ENCODE measurements at regions not wholly inside any gene's neighbourhood (a gene's known extent, or its start where the extent isn't known, plus 50 kb on each side); places are given as distances from the start of the nearest gene placed in this dataset.

- no peak overlapping the region for H2AFZ ChIP-seq (ENCODE audit: low read depth, low read length)
- WGBS (ENCODE audit: insufficient coverage, low coverage, missing lambda C conversion rate), result 3% methylated on average over 5 of the region's 5 CpGs
- H4K20me1 ChIP-seq (replicated peaks; ENCODE audit: control insufficient read depth, insufficient read depth, low read length), result no peaks in the 10 kb centered on the region
- H3K4me1 ChIP-seq (replicated peaks in 1 of 2; ENCODE audit: control insufficient read depth in 2 of 2, insufficient read depth in 2 of 2, low read length in 2 of 2), result no peaks in the 10 kb centered on the region; a peak in 1 of 5 replicates
- ChIA-PET POLR2A (no interaction called here), CTCF (ENCODE audit: low intra/inter-chr PET ratio) (no interaction called here)
- H3K36me3 ChIP-seq (ENCODE audit: control insufficient read depth, insufficient read depth, low read length), result no peaks in the 10 kb centered on the region
- H3K4me3 ChIP-seq, result no peak overlapping the region
- TF ChIP-seq HDAC2 (IDR thresholded peaks at IDR 0.05) (no peak), ETS1 (conservative IDR thresholded peaks at IDR 0.05; ENCODE audit: control insufficient read depth, low read depth, low read length) (no peak), TGIF2 (CRISPR knock-in tag; IDR thresholded peaks at IDR 0.05) (no peak), ARID3A (IDR thresholded peaks at IDR 0.05; ENCODE audit: borderline replicate concordance, low read depth, low read length) (no peak), RFX5 (IDR thresholded peaks at IDR 0.05; ENCODE audit: low read depth, low read length) (no peak), MED1 (CRISPR knock-in tag; IDR thresholded peaks at IDR 0.05; ENCODE audit: borderline replicate concordance) (no peak), BDP1 (IDR thresholded peaks at IDR 0.05; ENCODE audit: insufficient read depth, insufficient read length) (no peak), JUND (IDR thresholded peaks at IDR 0.05; ENCODE audit: borderline replicate concordance, low read depth, low read length) (no peak), JUND (tag; IDR thresholded peaks at IDR 0.05; ENCODE audit: borderline replicate concordance, low read depth, low read length) (no peak), HDAC3 (IDR thresholded peaks at IDR 0.05; ENCODE audit: borderline replicate concordance, partially characterized antibody) (no peak), IRF1 (CRISPR knock-in tag; IDR thresholded peaks at IDR 0.05; ENCODE audit: borderline replicate concordance) (no peak), SP1 (CRISPR knock-in tag; IDR thresholded peaks at IDR 0.05) (no peak), ZNF696 (CRISPR knock-in tag; conservative IDR thresholded peaks at IDR 0.05) (no peak), DACH1 (IDR thresholded peaks at IDR 0.05; ENCODE audit: partially characterized antibody) (no peak), ZNF197 (CRISPR knock-in tag; IDR thresholded peaks at IDR 0.05; ENCODE audit: low read depth) (no peak), NFE2L1 (tag; IDR thresholded peaks at IDR 0.05; ENCODE audit: borderline replicate concordance, low read depth) (no peak), FOXA3 (CRISPR knock-in tag; conservative IDR thresholded peaks at IDR 0.05 in 1 of 2, IDR thresholded peaks at IDR 0.05 in 1 of 2) (no peak), CHCHD3 (CRISPR knock-in tag; IDR thresholded peaks at IDR 0.05) (no peak), HDAC8 (tag; IDR thresholded peaks at IDR 0.05) (no peak), ZNF239 (CRISPR knock-in tag; IDR thresholded peaks at IDR 0.05) (no peak)
- no peak overlapping the region for H3K9ac ChIP-seq (ENCODE audit: insufficient read depth in 1 of 2, low read depth in 2 of 2, low read length in 2 of 2)
- in situ Hi-C loops (cut with MboI), result no loop called here
- no peaks in the 10 kb centered on the region for H3K27me3 ChIP-seq (ENCODE audit: control insufficient read depth in 2 of 2, insufficient read depth in 2 of 2, low read length in 2 of 2)
- ATAC-seq, result no peak
- intact Hi-C loops (cut with micrococcal nuclease), result no loop called here
- no peak overlapping the region for H3K27ac ChIP-seq (ENCODE audit: extremely low read depth, low read depth, low read length)
- no peaks in the 10 kb centered on the region for H3K9me3 ChIP-seq (replicated peaks; ENCODE audit: control insufficient read depth, insufficient read depth, low read depth, low read length)
- H3K4me2 ChIP-seq (ENCODE audit: insufficient read depth, low read length), result no peak overlapping the region
- H3K9me1 ChIP-seq (ENCODE audit: control insufficient read depth, insufficient read depth, low read length), result no peaks in the 10 kb centered on the region
- FAIRE-seq, result no peak
- no peak for DNase-seq (ENCODE audit: extremely low read depth in 1 of 4, low spot score in 3 of 4)
- no peaks in the 10 kb centered on the region for H3K79me2 ChIP-seq (ENCODE audit: control insufficient read depth, insufficient read depth, low read length)
- no TSS peak for BruUV-seq (replicated peaks)
These were observed 635.4 kb upstream of the GOT2 start for GRCh38 chr16:59369523-59369922.
